ENCODE measurements at regions not wholly inside any gene's neighbourhood (a gene's known extent, or its start where the extent isn't known, plus 50 kb on each side); places are given as distances from the start of the nearest gene placed in this dataset.

GRCh38 chr21:27380303-27380702 is 413.4 kb upstream of the ADAMTS5 start:
- no peak for TF ChIP-seq CTCF (IDR thresholded peaks at IDR 0.05)
- TF ChIP-seq CREM (CRISPR knock-in tag; IDR thresholded peaks at IDR 0.05) = no peak
- no peak for TF ChIP-seq NFE2L1 (CRISPR knock-in tag; IDR thresholded peaks at IDR 0.05)
- TF ChIP-seq ZNF416 (CRISPR knock-in tag; IDR thresholded peaks at IDR 0.05) = no peak
- no peak for TF ChIP-seq CREB1 (CRISPR knock-in tag; IDR thresholded peaks at IDR 0.05)
- no peak for TF ChIP-seq MAX (CRISPR knock-in tag; IDR thresholded peaks at IDR 0.05)
- no peak for TF ChIP-seq FOXP1 (CRISPR knock-in tag; IDR thresholded peaks at IDR 0.05; ENCODE audit: borderline replicate concordance)
- TF ChIP-seq KAT7 (CRISPR knock-in tag; IDR thresholded peaks at IDR 0.05; ENCODE audit: borderline replicate concordance) = no peak
- TF ChIP-seq TP53 (CRISPR knock-in tag; IDR thresholded peaks at IDR 0.05) = no peak
- no peak for TF ChIP-seq FOXP4 (CRISPR knock-in tag; IDR thresholded peaks at IDR 0.05)
